GM21423 (cell line): ENCODE measurements at regions not wholly inside any gene's neighbourhood (a gene's known extent, or its start where the extent isn't known, plus 50 kb on each side); places are given as distances from the start of the nearest gene placed in this dataset.

Experiments used
- ATAC-seq: cut with Tn5 transposase; IDR thresholded peaks from one replicate; pipeline ENCODE4 v1.9.1; 2021; ENCODE audit warnings: mild to moderate bottlenecking, moderate library complexity; ENCODE audit not compliant: unreplicated experiment

- ATAC-seq, result no peak
Measured at GRCh38 chr15:100809587-100809986, 70.0 kb upstream of the ALDH1A3 start.

- ATAC-seq, result no peak
Measured at GRCh38 chr15:100810229-100810628, 69.4 kb upstream of the ALDH1A3 start.

- no peak for ATAC-seq
Measured at GRCh38 chr15:100810831-100811230, 68.8 kb upstream of the ALDH1A3 start.

- ATAC-seq, result no peak
Measured at GRCh38 chr15:100812802-100813201, 66.8 kb upstream of the ALDH1A3 start.

- no peak for ATAC-seq
Measured at GRCh38 chr15:100818927-100819326, 60.7 kb upstream of the ALDH1A3 start.

GRCh38 chr15:100820528-100820927, 59.1 kb upstream of the ALDH1A3 start:
- ATAC-seq, result no peak

GRCh38 chr15:100821327-100821726, 58.3 kb upstream of the ALDH1A3 start:
- ATAC-seq, result no peak

GRCh38 chr15:100824211-100824610, 55.4 kb upstream of the ALDH1A3 start:
- no peak for ATAC-seq

- ATAC-seq, result no peak
Measured at GRCh38 chr15:100829457-100829856, 50.2 kb upstream of the ALDH1A3 start.
